K562 (cell line): ENCODE measurements at regions not wholly inside any gene's neighbourhood (a gene's known extent, or its start where the extent isn't known, plus 50 kb on each side); places are given as distances from the start of the nearest gene placed in this dataset.

ENCODE experiments used
- ATAC-seq: fragments of 200-7000 bp; cut with Tn5 transposase; 3 replicates; pipeline ENCODE4 v1.9.1; 2020; ENCODE audit warnings: moderate library complexity
- BruUV-seq: library from RNA; stranded (reverse); fragments of 400-500 nt; replicated peaks from 2 replicates; lab custom pipeline; 2021; lab: Mats Ljungman, UMichigan
- CTCF ChIA-PET: fragments of 300-600 bp; formaldehyde crosslinking; extraction: SDS; loops from one replicate; lab custom pipeline; 2021; ENCODE audit warnings: low intra/inter-chr PET ratio; lab: Yijun Ruan, JAX
- POLR2A ChIA-PET: fragments of 300-600, 350-650 bp; sonication (Branson Sonifier 250); formaldehyde crosslinking; extraction: SDS; loops from one replicate; lab custom pipeline; 2021; ENCODE audit warnings: antibody characterized with exemption, inconsistent platforms; lab: Yijun Ruan, JAX
- DNase-seq, 4 experiments: peaks; one replicate each; pipeline versions ENCODE4 v3.0.0 to v3.0.0-alpha.2; 2011 to 2018; ENCODE audit warnings: low spot score in 3 of 4, mixed read lengths in 3 of 4; ENCODE audit errors: extremely low read depth in 1 of 4
- FAIRE-seq: peaks from 2 replicates; lab custom pipeline; 2011; peaks lifted over from hg19 to GRCh38; lab: Jason Lieb, UNC
- H2AFZ ChIP-seq: 2 replicates; pipeline ENCODE4 v1.6.0; 2011; ENCODE audit warnings: low read depth, low read length, control low read depth, inconsistent platforms
- H3K27ac ChIP-seq: fragments of 200-600 bp; 3 replicates; pipeline ENCODE4 v1.8.0; 2011; ENCODE audit warnings: low read depth, mild to moderate bottlenecking, control low read depth, inconsistent platforms, low read length, moderate library complexity, mixed read lengths; ENCODE audit errors: extremely low read depth
- H3K27me3 ChIP-seq, 2 experiments: fragments of 300-600 bp in 1 of 2; 2 replicates in 1 of 2; 3 replicates in 1 of 2; pipeline versions ENCODE4 v1.6.0 to v1.8.0; 2011; ENCODE audit warnings: inconsistent platforms in 2 of 2, low read length in 2 of 2, mild to moderate bottlenecking in 1 of 2, mixed read lengths in 1 of 2, moderate library complexity in 1 of 2; ENCODE audit not compliant: control insufficient read depth in 2 of 2, insufficient read depth in 2 of 2
- H3K36me3 ChIP-seq: fragments of 300-600 bp; 3 replicates; pipeline ENCODE4 v1.8.0; 2011; ENCODE audit warnings: mild to moderate bottlenecking, low read length, inconsistent platforms; ENCODE audit not compliant: control insufficient read depth, insufficient read depth
- H3K4me1 ChIP-seq, 2 experiments: fragments of 200-600 bp in 1 of 2; replicated peaks in 1 of 2; 2 replicates in 1 of 2; 3 replicates in 1 of 2; pipeline versions ENCODE4 v1.5.1 to v1.8.0; 2011; ENCODE audit warnings: inconsistent platforms in 2 of 2, low read length in 2 of 2, mild to moderate bottlenecking in 1 of 2, mixed read lengths in 1 of 2, moderate library complexity in 1 of 2; ENCODE audit not compliant: control insufficient read depth in 2 of 2, insufficient read depth in 2 of 2
- H3K4me2 ChIP-seq: 2 replicates; pipeline ENCODE4 v1.6.1; 2011; ENCODE audit warnings: low read length, control low read depth, inconsistent platforms, mixed read lengths; ENCODE audit not compliant: insufficient read depth
- H3K4me3 ChIP-seq: fragments of 200-600 bp; sonication (generic), shearing (Covaris generic); 2 replicates; pipeline ENCODE4 v1.5.1; 2016; ENCODE audit warnings: control low read depth, inconsistent platforms
- H3K79me2 ChIP-seq: fragments of 200-600 bp; 3 replicates; pipeline ENCODE4 v1.8.0; 2011; ENCODE audit warnings: low read length, inconsistent platforms; ENCODE audit not compliant: control insufficient read depth, insufficient read depth
- H3K9ac ChIP-seq, 2 experiments: 2 replicates each; pipeline versions ENCODE4 v1.6.0 to v1.6.1; 2011; ENCODE audit warnings: low read depth in 2 of 2, low read length in 2 of 2, control low read depth in 1 of 2, inconsistent platforms in 1 of 2, mild to moderate bottlenecking in 1 of 2, mixed read lengths in 1 of 2; ENCODE audit not compliant: insufficient read depth in 1 of 2
- H3K9me1 ChIP-seq: one replicate; pipeline ENCODE4 v1.6.0; 2011; ENCODE audit warnings: inconsistent platforms, mild to moderate bottlenecking, low read length, moderate library complexity; ENCODE audit not compliant: control insufficient read depth, insufficient read depth
- H3K9me3 ChIP-seq: replicated peaks from 2 replicates; pipeline ENCODE4 v1.5.1; 2011; ENCODE audit warnings: low read depth, low read length, inconsistent platforms; ENCODE audit not compliant: control insufficient read depth, insufficient read depth
- H4K20me1 ChIP-seq: replicated peaks from 2 replicates; pipeline ENCODE4 v1.6.1; 2011; ENCODE audit warnings: low read length, inconsistent platforms, mixed read lengths; ENCODE audit not compliant: control insufficient read depth, insufficient read depth
- BRD9 ChIP-seq: fragments of 450-650 bp; IDR thresholded peaks from 2 replicates; pipeline ENCODE4 v1.6.1; 2018; ENCODE audit warnings: low read depth; ENCODE audit not compliant: partially characterized antibody
- FOXJ2 ChIP-seq: fragments of 200-800 bp; sonication (Bioruptor generic); IDR thresholded peaks from 2 replicates; pipeline ENCODE4 v1.6.1; 2016; ENCODE audit warnings: missing genetic modification characterization, missing compliant biosample characterization
- MAFF ChIP-seq: IDR thresholded peaks from 2 replicates; pipeline ENCODE4 v1.6.1; 2012; ENCODE audit warnings: low read length, improper control_type of control experiment
- MAFG ChIP-seq: fragments of 450-650 bp; conservative IDR thresholded peaks from 2 replicates; pipeline ENCODE4 v1.6.1; 2016; ENCODE audit warnings: missing genetic modification characterization, missing compliant biosample characterization
- MCM3 ChIP-seq: fragments of 450-650 bp; IDR thresholded peaks from 2 replicates; pipeline ENCODE4 v1.6.1; 2016
- YY1 ChIP-seq, 3 experiments: IDR thresholded peaks; 2 replicates each; pipeline ENCODE4 v1.6.1; 2011; ENCODE audit warnings: low read length in 2 of 3, mild to moderate bottlenecking in 2 of 3, moderate library complexity in 2 of 3, borderline replicate concordance in 1 of 3, control low read depth in 1 of 3, low read depth in 1 of 3; ENCODE audit not compliant: insufficient read depth in 3 of 3, insufficient replicate concordance in 2 of 3, control insufficient read depth in 1 of 3, insufficient read length in 1 of 3; ENCODE audit errors: extremely low read depth in 1 of 3
- ZBTB26 ChIP-seq: fragments of 450-650 bp; formaldehyde crosslinking; IDR thresholded peaks from 2 replicates; pipeline ENCODE4 v1.4.0; 2022; ENCODE audit warnings: missing genetic modification characterization
- ZNF436 ChIP-seq: fragments of 250-450, 450-650 bp; sonication (Bioruptor Pico); formaldehyde crosslinking; IDR thresholded peaks from 2 replicates; pipeline ENCODE4 v1.7.0; 2020; ENCODE audit warnings: mild to moderate bottlenecking
- ZNF551 ChIP-seq: fragments of 250-450 bp; sonication (Bioruptor Pico); IDR thresholded peaks from 2 replicates; pipeline ENCODE4 v1.5.0; 2021; ENCODE audit warnings: mild to moderate bottlenecking, moderate library complexity
- ZNF655 ChIP-seq: fragments of 250-450 bp; sonication (Bioruptor Pico); IDR thresholded peaks from 2 replicates; pipeline ENCODE4 v1.5.0; 2021
- ZNF780A ChIP-seq: fragments of 250-450 bp; sonication (Bioruptor Pico); IDR thresholded peaks from 2 replicates; pipeline ENCODE4 v1.5.0; 2021; ENCODE audit warnings: mild to moderate bottlenecking
- WGBS: fragments of 100-300 bp; shearing (Covaris generic); methylation state at CpG from one replicate; pipeline ENCODE4 v1.1.6; 2016; ENCODE audit warnings: low coverage, mixed read lengths; ENCODE audit not compliant: insufficient coverage; ENCODE audit errors: missing lambda C conversion rate; 5-methylcytosine and 5-hydroxymethylcytosine counted together
- in situ Hi-C: fragments of 300-500 bp; cut with MboI; formaldehyde crosslinking; loops from 4 replicates; pipeline ENCODE4 v1.15.0; 2018; ENCODE audit warnings: inconsistent platforms, mixed read lengths
- intact Hi-C: fragments of 100-400 bp; cut with micrococcal nuclease; formaldehyde crosslinking; loops from 2 replicates; pipeline ENCODE4 v1.14.2; 2022
- TF ChIP-seq, protein P1 (sequence below): fragments of 450-650 bp; formaldehyde crosslinking; IDR thresholded peaks from 2 replicates; pipeline ENCODE4 v1.4.0; 2022; ENCODE audit warnings: mild to moderate bottlenecking, moderate library complexity
- TF ChIP-seq, protein P2 (sequence below): fragments of 250-450 bp; sonication (Bioruptor Pico); IDR thresholded peaks from 2 replicates; pipeline ENCODE4 v1.4.0; 2020; ENCODE audit warnings: mild to moderate bottlenecking

DNA sequence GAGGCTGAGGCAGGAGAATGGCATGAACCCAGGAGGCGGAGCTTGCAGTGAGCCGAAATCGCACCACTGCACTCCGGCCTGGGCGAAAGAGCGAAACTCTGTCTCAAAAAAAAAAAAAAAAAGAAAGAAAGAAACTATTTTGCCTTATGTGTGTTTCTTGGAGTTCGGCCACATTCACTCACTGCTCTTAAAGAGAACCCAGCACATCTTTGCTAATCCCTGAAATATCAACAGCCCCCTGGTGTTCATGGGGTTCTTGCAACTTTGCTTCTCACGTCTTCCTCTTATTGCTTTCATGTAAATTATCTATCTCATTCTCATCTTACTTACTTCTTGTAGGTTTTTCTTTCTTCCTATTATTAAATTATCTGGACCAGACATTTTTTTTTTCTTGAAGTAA lies 126.3 kb upstream of the ASTN2 start:
- WGBS, result 6% methylated on average over 2 of the region's 8 CpGs
- TF ChIP-seq ZNF780A (CRISPR knock-in tag) (no peak), FOXJ2 (tag) (no peak)
- TF ChIP-seq, protein P1, sequence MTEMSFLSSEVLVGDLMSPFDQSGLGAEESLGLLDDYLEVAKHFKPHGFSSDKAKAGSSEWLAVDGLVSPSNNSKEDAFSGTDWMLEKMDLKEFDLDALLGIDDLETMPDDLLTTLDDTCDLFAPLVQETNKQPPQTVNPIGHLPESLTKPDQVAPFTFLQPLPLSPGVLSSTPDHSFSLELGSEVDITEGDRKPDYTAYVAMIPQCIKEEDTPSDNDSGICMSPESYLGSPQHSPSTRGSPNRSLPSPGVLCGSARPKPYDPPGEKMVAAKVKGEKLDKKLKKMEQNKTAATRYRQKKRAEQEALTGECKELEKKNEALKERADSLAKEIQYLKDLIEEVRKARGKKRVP, result no peak
- H3K4me2 ChIP-seq, result no peak overlapping the region
- H3K9me1 ChIP-seq, result no peaks in the 10 kb centered on the region
- no TSS peak for BruUV-seq
- ChIA-PET CTCF (no interaction called here), POLR2A (no interaction called here)
- ATAC-seq (no peak), DNase-seq (no peak), FAIRE-seq (no peak)
- H4K20me1 ChIP-seq, result no peaks in the 10 kb centered on the region
- H3K4me1 ChIP-seq, result no peaks in the 10 kb centered on the region
- no peak overlapping the region for H3K4me3 ChIP-seq
- no peak overlapping the region for H3K9ac ChIP-seq
- H3K79me2 ChIP-seq, result no peaks in the 10 kb centered on the region
- no peak overlapping the region for H2AFZ ChIP-seq
- H3K27ac ChIP-seq, result no peak overlapping the region
- H3K9me3 ChIP-seq, result no peaks in the 10 kb centered on the region
- H3K27me3 ChIP-seq, result no peaks in the 10 kb centered on the region
- intact Hi-C loops (no loop called here), in situ Hi-C loops (no loop called here)
- no peaks in the 10 kb centered on the region for H3K36me3 ChIP-seq

DNA sequence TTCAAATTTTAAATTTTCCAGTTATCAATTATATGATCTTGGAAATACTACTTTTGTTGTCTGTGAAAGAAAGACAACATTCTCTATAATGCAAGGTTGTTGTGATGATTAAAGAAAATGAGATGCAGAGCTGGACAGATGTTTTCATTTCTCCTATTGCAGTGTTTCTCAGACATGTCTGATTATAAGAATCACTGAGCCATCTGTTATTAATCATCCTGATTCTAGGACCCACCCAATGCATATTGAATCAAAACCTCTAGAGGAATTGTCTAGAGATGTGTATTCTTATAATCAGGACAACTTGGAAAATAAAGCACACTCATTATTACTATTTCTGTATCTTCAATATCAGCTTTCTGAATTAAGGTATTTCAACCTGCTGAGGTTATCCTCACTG lies 121.1 kb upstream of the ASTN2 start:
- Histone ChIP-seq H3K9ac (no peak overlapping the region), H3K79me2 (no peaks in the 10 kb centered on the region), H3K9me3 (no peaks in the 10 kb centered on the region), H3K4me2 (no peak overlapping the region), H3K36me3 (no peaks in the 10 kb centered on the region), H3K27me3 (no peaks in the 10 kb centered on the region), H2AFZ (no peak overlapping the region), H3K4me1 (no peaks in the 10 kb centered on the region), H3K4me3 (no peak overlapping the region), H3K9me1 (no peaks in the 10 kb centered on the region), H4K20me1 (no peaks in the 10 kb centered on the region), H3K27ac (no peak overlapping the region)
- CTCF ChIA-PET, result no interaction called here
- intact Hi-C loops, result no loop called here
- DNase-seq, result no peak
- POLR2A ChIA-PET, result no interaction called here
- BruUV-seq, result no TSS peak
- no peak for FAIRE-seq
- no peak for ATAC-seq
- in situ Hi-C loops, result no loop called here
- no peak for TF ChIP-seq YY1 (IDR thresholded peaks at IDR 0.05; ENCODE audit: borderline replicate concordance in 1 of 3, control insufficient read depth in 1 of 3, extremely low read depth in 1 of 3, insufficient read depth in 3 of 3, insufficient read length in 1 of 3, insufficient replicate concordance in 2 of 3, low read depth in 1 of 3, low read length in 2 of 3)
- TF ChIP-seq, protein P2, sequence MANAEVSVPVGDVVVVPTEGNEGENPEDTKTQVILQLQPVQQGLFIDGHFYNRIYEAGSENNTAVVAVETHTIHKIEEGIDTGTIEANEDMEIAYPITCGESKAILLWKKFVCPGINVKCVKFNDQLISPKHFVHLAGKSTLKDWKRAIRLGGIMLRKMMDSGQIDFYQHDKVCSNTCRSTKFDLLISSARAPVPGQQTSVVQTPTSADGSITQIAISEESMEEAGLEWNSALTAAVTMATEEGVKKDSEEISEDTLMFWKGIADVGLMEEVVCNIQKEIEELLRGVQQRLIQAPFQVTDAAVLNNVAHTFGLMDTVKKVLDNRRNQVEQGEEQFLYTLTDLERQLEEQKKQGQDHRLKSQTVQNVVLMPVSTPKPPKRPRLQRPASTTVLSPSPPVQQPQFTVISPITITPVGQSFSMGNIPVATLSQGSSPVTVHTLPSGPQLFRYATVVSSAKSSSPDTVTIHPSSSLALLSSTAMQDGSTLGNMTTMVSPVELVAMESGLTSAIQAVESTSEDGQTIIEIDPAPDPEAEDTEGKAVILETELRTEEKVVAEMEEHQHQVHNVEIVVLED (CRISPR knock-in tag), result no peak
- TF ChIP-seq ZBTB26 (CRISPR knock-in tag), result no peak
- no peak for TF ChIP-seq BRD9
- TF ChIP-seq ZNF551 (CRISPR knock-in tag), result no peak
- TF ChIP-seq ZNF655 (CRISPR knock-in tag), result no peak
- no peak for TF ChIP-seq MAFG (tag)
- no peak for TF ChIP-seq MAFF
- no peak for TF ChIP-seq MCM3
- TF ChIP-seq ZNF436 (CRISPR knock-in tag), result no peak
